Germinal center (tissue), 1 donor: ENCODE measurements at regions not wholly inside any gene's neighbourhood (a gene's known extent, or its start where the extent isn't known, plus 50 kb on each side); places are given as distances from the start of the nearest gene placed in this dataset.

ENCODE experiments used
- DNase-seq: peaks from one replicate; pipeline ENCODE4 v3.0.0; 2012; ENCODE audit warnings: mixed read lengths, low spot score

GRCh38 chr19:29292562-29292961 is 79.6 kb upstream of the UQCRFS1 start:
- no peak for DNase-seq

- DNase-seq, result no peak
These were observed 80.3 kb upstream of the UQCRFS1 start for GRCh38 chr19:29293292-29293691.

GRCh38 chr19:29293736-29294342 is 80.9 kb upstream of the UQCRFS1 start:
- DNase-seq, result no peak

GRCh38 chr19:29294343-29294811 is 81.4 kb upstream of the UQCRFS1 start:
- DNase-seq, result no peak

- DNase-seq, result no peak
These were observed 82.3 kb upstream of the UQCRFS1 start for GRCh38 chr19:29295285-29295684.

- DNase-seq, result no peak
These were observed 84.4 kb upstream of the UQCRFS1 start for GRCh38 chr19:29297381-29297780.

- DNase-seq, result no peak
These were observed 86.7 kb upstream of the UQCRFS1 start for GRCh38 chr19:29299416-29300380.

- DNase-seq, result no peak
These were observed 89.3 kb upstream of the UQCRFS1 start for GRCh38 chr19:29302002-29302928.

GRCh38 chr19:29303069-29303718 is 90.2 kb upstream of the UQCRFS1 start:
- no peak for DNase-seq

- no peak for DNase-seq
These were observed 90.8 kb upstream of the UQCRFS1 start for GRCh38 chr19:29303719-29304090.

- DNase-seq, result no peak
These were observed 92.3 kb upstream of the UQCRFS1 start for GRCh38 chr19:29305268-29305667.

- DNase-seq, result no peak
These were observed 96.1 kb upstream of the UQCRFS1 start for GRCh38 chr19:29308977-29309590.

GRCh38 chr19:29309637-29310036 is 96.7 kb upstream of the UQCRFS1 start:
- no peak for DNase-seq

- no peak for DNase-seq
These were observed 98.3 kb upstream of the UQCRFS1 start for GRCh38 chr19:29311191-29311790.

- DNase-seq, result no peak
These were observed 102.7 kb upstream of the UQCRFS1 start for GRCh38 chr19:29315556-29316190.

- no peak for DNase-seq
These were observed 105.6 kb upstream of the UQCRFS1 start for GRCh38 chr19:29318581-29318980.

GRCh38 chr19:29320086-29320485 is 107.1 kb upstream of the UQCRFS1 start:
- DNase-seq, result no peak

- no peak for DNase-seq
These were observed 107.7 kb upstream of the UQCRFS1 start for GRCh38 chr19:29320618-29321017.

GRCh38 chr19:29321116-29321515 is 108.2 kb upstream of the UQCRFS1 start:
- DNase-seq, result no peak

- DNase-seq, result no peak
These were observed 110.1 kb upstream of the UQCRFS1 start for GRCh38 chr19:29323021-29323430.
